ENCODE measurements at regions not wholly inside any gene's neighbourhood (a gene's known extent, or its start where the extent isn't known, plus 50 kb on each side); places are given as distances from the start of the nearest gene placed in this dataset.
"Not testable (repeated sequence)": the region's sequence is repeated elsewhere in the genome, so short reads cannot be mapped to it uniquely, and the experiment has no call there.

DNA sequence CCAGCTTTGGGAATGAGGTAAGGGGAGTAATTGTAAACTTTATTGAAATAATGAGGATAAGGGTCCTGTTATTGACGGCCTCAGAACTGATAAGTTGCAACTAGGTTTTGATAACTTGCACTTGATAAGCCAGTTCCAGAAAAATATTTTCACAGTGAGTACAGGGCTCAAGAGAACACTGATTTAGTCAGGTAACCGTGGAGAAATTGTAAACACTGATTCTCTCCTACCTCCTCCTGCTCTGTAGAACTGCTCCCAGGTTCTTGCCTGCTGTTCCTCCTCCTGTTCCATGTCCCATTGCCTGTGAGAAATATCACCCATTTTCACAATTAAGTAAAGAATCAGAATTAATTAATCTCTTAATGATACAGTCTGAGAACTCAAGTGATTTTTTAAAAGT lies 55.0 kb upstream of the CXXC4 start:
- intact Hi-C loops (cut with DNase I): no loop called here
- peak in 1 of 2 donors; percentile 69 for ATAC-seq

GRCh38 chr4:104559502-104559901 lies 64.8 kb upstream of the CXXC4 start:
- DNase-seq (no peak), ATAC-seq (no peak)
- intact Hi-C loops (cut with DNase I): no loop called here

More for the DNA sequence above, 55.0 kb upstream of the CXXC4 start:
- no peak for DNase-seq

DNA sequence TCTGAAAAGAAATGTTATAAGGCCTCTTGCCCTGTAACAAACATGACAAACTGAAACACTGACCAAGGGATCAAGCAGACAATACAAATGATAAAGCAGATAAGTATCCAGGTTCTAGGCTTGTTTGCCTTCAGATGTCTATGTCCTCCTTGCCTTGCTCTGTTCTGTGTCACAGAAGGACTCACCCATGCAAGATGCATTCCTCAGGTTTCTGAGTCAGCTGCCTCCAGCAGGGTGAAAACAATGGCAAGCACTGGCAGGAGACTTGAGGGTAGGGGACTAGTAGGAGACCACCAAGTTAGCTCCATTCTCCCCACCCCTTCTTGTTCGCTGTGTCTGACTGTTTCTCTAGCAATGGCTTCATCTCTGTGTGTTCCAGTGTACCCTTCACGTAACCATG lies 76.6 kb upstream of the CXXC4 start:
- no peak for ATAC-seq

DNA sequence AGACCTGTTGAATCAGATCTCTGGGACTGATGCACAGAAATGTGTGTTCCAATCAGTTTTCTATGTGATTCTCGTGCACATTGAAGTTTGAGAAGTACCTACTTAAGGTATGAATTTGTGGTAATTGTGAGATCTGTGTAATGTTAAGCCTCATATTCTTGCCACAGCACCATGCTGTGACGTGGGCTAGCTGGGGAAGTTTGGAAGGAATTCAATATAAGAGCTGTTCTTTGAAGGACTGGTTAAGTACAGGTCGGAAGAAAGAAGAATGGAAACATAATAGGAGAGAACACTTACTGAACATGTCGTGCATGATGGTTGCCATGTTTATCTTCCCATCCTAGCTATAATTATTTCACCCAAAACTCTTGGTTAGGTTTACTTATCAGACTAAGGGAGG lies 79.7 kb upstream of the CXXC4 start:
- DNase-seq (no peak), ATAC-seq (no peak)
- intact Hi-C loops (cut with DNase I): no loop called here

More for the DNA sequence above, 76.6 kb upstream of the CXXC4 start:
- DNase-seq: no peak
- intact Hi-C loops (cut with DNase I): no loop called here

DNA sequence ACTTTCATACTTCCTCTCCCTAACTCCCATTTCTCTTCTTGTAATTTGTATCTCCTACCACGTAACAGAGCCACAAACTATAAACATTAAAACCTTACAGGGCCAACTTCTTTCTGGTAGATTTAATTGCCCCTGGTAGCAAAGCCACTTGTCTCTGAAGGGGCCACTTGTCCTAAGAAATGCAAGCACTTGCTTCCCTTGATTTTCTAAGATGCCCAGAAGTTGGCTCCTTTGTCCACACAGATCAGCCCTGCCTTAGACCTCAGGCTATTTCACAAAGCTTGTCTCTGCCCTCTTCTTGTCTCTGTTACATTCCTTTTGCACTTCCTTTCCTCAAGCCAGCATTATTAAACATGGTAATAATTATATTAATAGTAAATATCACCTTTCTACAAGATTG lies 80.6 kb upstream of the CXXC4 start:
- DNase-seq (no peak), ATAC-seq (no peak)
- intact Hi-C loops (cut with DNase I): no loop called here

DNA sequence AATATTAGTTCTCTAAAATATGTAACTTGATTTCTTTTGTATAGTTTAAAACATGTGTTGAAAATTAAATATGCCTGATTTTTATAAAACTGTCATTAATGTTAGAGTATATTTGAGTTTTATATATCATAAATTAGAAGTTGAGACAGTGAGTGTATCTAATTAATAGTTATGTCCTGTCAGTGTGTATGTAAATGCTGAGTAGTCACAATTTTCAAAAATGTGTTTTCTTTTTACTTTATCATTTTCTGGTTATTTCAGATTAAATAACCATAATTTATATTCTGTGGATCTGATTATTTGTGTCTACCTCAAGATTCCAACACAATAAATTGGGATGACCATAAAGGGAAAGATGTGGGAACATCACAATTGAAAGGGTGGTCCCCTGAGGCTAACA lies 82.7 kb upstream of the CXXC4 start:
- DNase-seq: no peak
- intact Hi-C loops (cut with DNase I): no loop called here
- no peak for ATAC-seq

DNA sequence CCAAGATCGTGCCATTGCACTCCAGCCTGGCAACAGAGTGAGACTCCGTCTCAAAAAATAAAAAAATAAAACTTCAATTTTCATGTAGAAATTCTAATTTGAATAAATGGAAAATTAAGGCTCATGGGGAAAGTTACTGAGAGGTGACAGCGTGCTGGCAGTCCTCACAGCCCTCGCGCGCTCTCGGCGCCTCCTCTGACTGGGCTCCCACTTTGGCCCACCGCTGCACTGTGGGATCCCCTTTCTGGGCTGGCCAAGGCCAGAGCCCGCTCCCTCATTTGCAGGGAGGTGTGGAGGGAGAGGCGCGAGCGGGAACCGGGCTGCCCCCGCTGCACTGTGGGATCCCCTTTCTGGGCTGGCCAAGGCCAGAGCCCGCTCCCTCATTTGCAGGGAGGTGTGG lies 86.8 kb upstream of the CXXC4 start:
- ATAC-seq; DNase-seq; intact Hi-C loops (cut with DNase I): not testable (repeated sequence)

- ATAC-seq; DNase-seq; intact Hi-C loops (cut with DNase I): not testable (repeated sequence)
Observed at GRCh38 chr4:104582056-104582455, 87.4 kb upstream of the CXXC4 start.

DNA sequence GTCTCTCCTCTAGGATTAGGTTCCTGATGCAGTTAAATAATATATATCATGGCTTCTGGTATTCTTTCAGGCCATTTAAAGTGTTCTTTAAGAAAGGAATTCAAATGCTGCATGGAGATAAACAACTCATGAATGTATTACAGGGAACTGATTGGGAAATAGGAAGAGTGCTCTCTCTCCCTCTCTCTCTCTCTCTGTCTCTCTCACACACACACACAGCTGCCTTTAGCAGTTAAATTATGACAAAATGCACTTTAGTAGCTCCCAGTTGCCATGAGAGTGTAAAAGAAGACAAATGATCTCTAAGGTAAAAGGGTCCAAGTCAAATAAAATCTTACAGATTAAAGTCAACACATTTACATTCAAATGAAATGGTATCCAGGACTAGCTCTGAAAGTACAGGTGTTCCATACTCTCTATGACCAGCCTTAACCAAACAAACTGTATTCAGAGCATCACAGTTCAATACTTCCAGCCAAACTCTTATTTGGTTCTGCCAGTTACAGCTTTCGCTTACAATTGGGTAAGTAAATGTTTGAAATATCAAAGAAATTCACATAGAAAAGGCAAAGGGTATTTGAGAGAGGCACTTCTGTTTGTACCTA lies 94.7 kb upstream of the CXXC4 start:
- ATAC-seq (no peak), DNase-seq (no peak)
- intact Hi-C loops (cut with DNase I): no loop called here

GRCh38 chr4:104591510-104591911 lies 96.8 kb upstream of the CXXC4 start:
- intact Hi-C loops (cut with DNase I): no loop called here
- DNase-seq (peak; percentile 25), ATAC-seq (peak in 1 of 2 donors; percentile 41)

DNA sequence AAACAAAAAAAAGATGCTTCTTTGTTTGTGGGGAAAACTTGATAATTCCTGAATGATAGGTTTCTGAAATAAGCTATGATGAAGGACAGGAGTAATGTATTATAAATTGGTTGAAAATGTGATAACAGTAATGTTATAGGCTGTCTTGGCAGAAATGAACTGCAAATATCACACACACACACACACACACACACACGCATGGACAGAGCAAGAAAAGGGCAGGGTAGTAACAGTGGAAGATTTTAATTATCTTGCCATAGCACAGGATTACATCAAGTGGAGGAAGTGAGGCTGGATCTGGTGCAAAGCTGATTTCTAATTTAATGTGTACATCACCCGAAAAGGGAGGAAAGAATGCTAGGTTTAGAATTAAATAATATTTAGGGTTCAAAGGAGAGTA lies 97.5 kb upstream of the CXXC4 start:
- DNase-seq (no peak), ATAC-seq (no peak)
- intact Hi-C loops (cut with DNase I): no loop called here

- intact Hi-C loops (cut with DNase I): no loop called here
- DNase-seq (peak; percentile 18), ATAC-seq (peak in 1 of 2 donors; percentile 21)
Observed at GRCh38 chr4:104593019-104593418, 98.3 kb upstream of the CXXC4 start.

DNA sequence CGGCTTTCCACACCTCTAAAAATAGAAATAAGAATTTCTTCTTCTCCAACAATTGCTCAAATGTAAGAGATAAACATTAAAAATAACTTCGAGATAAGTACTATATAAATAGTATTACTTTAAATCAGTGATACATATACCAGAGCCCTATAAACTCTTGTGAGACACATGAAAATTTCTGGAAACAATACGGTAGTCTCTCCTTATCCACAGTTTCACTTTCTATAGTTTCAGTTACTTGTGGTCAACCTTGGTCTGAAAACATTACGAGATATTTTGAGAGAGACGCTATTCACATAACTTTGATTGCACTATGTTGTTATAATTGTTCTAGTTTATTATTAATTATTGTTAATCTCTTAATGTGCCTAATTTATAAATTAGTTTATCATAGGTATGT lies 101.5 kb upstream of the CXXC4 start:
- intact Hi-C loops (cut with DNase I): no loop called here
- ATAC-seq (no peak), DNase-seq (no peak)

DNA sequence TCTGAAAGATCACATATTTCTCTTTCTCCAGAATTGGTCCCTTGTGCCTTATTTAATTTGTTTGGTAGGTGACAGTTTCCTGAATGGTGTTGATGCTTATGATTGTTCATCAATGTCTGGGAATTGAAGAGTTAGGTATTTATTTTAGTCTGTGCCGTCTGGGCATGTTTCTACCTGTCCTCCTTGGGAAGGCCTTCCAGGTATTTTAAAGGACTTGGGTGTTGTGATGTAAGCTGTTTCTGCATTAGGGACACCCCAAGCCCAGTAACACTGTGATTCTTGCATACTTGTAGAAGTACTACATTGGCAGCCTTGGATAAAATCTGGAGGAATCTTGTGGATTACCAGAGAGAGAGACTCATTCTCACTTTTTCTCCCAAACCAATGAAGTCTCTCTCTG lies 120.8 kb upstream of the CXXC4 start:
- intact Hi-C loops (cut with DNase I): no loop called here
- no peak for ATAC-seq
- DNase-seq: no peak

GRCh38 chr4:104615926-104616325 lies 121.2 kb upstream of the CXXC4 start:
- DNase-seq (no peak), ATAC-seq (peak; percentile 19 to 23)
- intact Hi-C loops (cut with DNase I): no loop called here

- peak; percentile 94 to 96 for ATAC-seq
- intact Hi-C loops (cut with DNase I): no loop called here
- DNase-seq: peak; percentile 59
Observed at GRCh38 chr4:104616401-104616820, 121.7 kb upstream of the CXXC4 start.

- ATAC-seq (no peak), DNase-seq (no peak)
- intact Hi-C loops (cut with DNase I): no loop called here
Observed at GRCh38 chr4:104625706-104626105, 131.0 kb upstream of the CXXC4 start.

DNA sequence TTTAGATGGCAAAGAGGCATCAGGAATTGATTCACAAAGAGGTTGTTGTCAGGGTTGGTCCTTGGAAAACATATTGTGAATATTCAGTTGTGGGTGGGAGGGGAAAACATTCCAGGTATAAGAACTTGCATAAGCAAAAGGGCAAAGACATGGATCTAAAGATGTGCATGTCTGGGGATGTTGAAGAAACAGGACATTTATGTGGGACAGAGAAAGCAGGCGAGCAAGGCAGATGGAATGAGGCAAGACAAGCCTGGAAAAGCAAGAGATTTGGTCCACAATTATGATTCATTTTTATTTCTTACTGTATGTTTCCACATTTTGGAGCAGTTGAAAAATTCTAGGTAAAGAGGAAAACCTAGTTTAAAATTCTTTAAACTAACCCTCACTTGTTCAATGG lies 134.9 kb upstream of the CXXC4 start:
- ATAC-seq (no peak), DNase-seq (no peak)
- intact Hi-C loops (cut with DNase I): no loop called here

DNA sequence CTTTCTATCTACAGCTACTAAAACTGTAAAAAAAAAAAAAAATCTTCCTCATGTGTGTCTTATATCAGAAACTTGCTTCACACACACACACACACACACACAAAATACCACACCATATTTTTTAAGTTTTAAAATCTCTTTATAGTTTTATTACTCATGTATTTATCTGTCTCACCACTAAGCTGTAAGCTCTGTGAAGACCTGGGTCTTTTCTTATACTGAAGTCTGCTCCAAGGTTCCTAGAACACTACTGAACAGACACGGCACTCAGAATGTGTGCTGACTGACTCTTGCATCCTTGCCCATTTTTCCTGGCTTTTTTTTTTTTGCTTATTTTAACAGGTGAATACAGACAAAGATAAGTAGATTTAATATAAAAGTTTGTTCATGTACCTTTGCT lies 135.6 kb upstream of the CXXC4 start:
- intact Hi-C loops (cut with DNase I): no loop called here
- DNase-seq (no peak), ATAC-seq (no peak)

DNA sequence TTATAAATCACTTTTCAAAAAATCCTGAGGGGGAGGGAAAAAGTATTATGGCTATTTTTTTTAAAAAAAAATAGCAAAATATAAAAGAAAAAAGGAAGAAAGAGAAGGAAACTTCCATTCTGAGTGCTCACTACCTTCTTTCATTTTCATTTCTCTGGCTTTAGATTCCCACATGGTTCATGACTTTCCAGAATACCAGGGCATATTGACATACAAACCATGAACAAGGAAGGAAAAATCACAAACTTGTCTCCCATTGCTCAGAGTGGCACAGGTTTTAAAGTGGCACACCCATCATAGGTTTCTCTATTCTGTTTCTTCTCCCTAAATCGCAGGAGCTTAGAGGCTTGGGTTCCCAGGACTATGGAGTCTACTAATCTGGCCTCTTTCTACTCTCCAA lies 136.3 kb upstream of the CXXC4 start:
- ATAC-seq (no peak), DNase-seq (no peak)
- intact Hi-C loops (cut with DNase I): no loop called here

DNA sequence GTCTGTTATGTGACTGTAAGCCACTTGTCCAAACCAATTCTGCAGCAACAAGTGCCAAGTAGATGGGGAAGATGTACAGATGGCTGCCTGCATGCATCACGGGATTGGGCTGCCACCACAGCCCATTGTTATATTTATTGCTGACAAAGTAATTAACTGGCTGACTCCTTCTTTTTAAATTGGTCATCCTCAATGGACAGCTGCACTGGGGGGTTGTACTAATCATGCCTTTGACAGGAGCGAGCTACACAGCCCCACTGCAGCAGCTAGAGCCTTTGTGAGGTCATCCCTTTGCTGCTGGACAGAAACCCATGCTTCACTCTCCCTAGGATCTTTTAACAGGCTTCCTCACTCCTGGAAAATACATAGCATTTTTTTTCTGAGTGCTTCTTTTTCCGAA lies 146.7 kb upstream of the CXXC4 start:
- no peak for DNase-seq
- intact Hi-C loops (cut with DNase I): no loop called here
- no peak for ATAC-seq

DNA sequence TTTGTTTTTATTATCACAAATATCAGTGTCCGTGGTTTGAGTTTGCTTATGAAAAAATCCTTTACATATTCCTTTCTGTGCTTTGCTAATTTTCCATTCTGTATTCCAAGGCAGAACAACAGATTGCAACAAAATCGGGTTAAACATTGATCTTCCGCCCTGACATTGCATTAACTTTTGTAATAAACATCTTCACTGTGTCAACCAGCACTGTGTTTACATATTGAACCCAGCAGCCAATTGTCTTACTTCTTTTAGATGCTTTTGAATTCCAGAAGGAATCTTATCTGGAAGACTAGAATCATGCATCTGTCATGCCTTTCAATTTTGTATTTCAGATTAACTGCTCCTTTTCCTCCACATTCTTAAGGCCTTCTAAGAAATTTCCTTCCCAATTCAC lies 147.8 kb upstream of the CXXC4 start:
- no peak for DNase-seq

More for the DNA sequence above, 147.8 kb upstream of the CXXC4 start:
- ATAC-seq: no peak
- intact Hi-C loops (cut with DNase I): no loop called here
